Gastrocnemius medialis (tissue), 4 donors: ENCODE measurements at regions not wholly inside any gene's neighbourhood (a gene's known extent, or its start where the extent isn't known, plus 50 kb on each side); places are given as distances from the start of the nearest gene placed in this dataset.

Experiments
- ATAC-seq, 2 donors: fragments of 150-250 bp; one replicate each; pipeline ENCODE4 v1.9.1; 2016
- DNase-seq, 2 donors: peaks; one replicate each; pipeline ENCODE4 v3.0.0-alpha.2; 2019
- H3K27ac ChIP-seq, 4 donors: fragments of 200-600 bp; sonication (generic); 1 replicate in 1 of 4; 2 replicates in 3 of 4; pipeline ENCODE4 v1.5.1; 2016 to 2018; ENCODE audit warnings: mild to moderate bottlenecking in 2 of 4, moderate library complexity in 1 of 4
- H3K27me3 ChIP-seq, 3 donors: fragments of 200-600 bp; sonication (generic) in 2 of 3; 1 replicate in 1 of 3; 2 replicates in 2 of 3; pipeline versions ENCODE4 v1.5.1 to v1.6.0; 2016 to 2019; ENCODE audit warnings: mild to moderate bottlenecking in 1 of 3, moderate library complexity in 1 of 3
- H3K36me3 ChIP-seq, 2 donors: fragments of 200-600 bp; sonication (generic) in 1 of 2; one replicate each; pipeline ENCODE4 v1.5.1; 2017 to 2018
- H3K4me1 ChIP-seq, 2 donors: fragments of 200-600 bp; sonication (generic) in 1 of 2; one replicate each; pipeline ENCODE4 v1.5.1; 2016 to 2017; ENCODE audit warnings: mild to moderate bottlenecking in 2 of 2
- H3K4me3 ChIP-seq, 4 donors: fragments of 200-600 bp; sonication (generic) in 3 of 4; 1 replicate in 1 of 4; 2 replicates in 3 of 4; pipeline ENCODE4 v1.5.1; 2016 to 2019; ENCODE audit warnings: mild to moderate bottlenecking in 2 of 4
- H3K9me3 ChIP-seq, 3 donors: fragments of 200-600 bp; sonication (generic) in 2 of 3; 1 replicate in 1 of 3; 2 replicates in 2 of 3; pipeline ENCODE4 v1.5.1; 2016 to 2019
- POLR2A ChIP-seq, 2 donors: fragments of 450-650 bp; IDR thresholded peaks; one replicate each; pipeline ENCODE4 v1.6.1; 2017; ENCODE audit warnings: antibody characterized with exemption in 2 of 2, mild to moderate bottlenecking in 2 of 2, moderate library complexity in 2 of 2
- in situ Hi-C, 4 donors: fragments of 200-750 bp; cut with MboI; loops; one replicate each; pipeline versions ENCODE4 v1.15.0 to v1.8.0; 2017; ENCODE audit warnings: low sequenced_read_pairs in 4 of 4
- intact Hi-C: fragments of 100-400 bp; cut with DNase I; formaldehyde crosslinking; loops from one replicate; pipeline ENCODE4 v1.15.1; 2023; ENCODE audit warnings: low total_unique reads
- TF ChIP-seq, protein P1 (sequence below), 5 experiments: fragments of 450-650 bp in 3 of 5; fragments of 200-600 bp in 2 of 5; sonication (generic) in 2 of 5; IDR thresholded peaks in 4 of 5; conservative IDR thresholded peaks in 1 of 5; 1 replicate in 4 of 5; 2 replicates in 1 of 5; pipeline ENCODE4 v1.5.1; 2016 to 2019; ENCODE audit warnings: antibody characterized with exemption in 5 of 5, mild to moderate bottlenecking in 3 of 5, moderate library complexity in 3 of 5

DNA sequence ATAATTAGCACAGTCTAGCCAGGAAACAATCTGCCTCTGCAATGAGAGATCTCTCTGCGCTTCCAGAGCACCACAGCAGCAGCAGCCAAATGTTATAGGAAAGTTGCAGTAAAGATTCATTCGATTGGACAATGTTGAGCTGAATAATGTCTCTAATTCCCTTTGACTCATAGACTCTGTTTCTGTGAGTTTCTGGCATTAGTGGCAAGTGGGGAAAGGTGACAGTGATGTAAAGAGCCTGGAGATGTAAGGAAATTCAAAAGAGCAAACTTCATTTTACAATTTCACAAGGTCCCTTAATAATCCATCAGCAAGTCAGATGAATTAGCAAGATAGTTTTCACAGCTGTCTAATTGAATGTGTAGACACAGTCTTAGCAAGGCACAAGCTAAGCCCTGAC, 184.4 kb downstream of the VEGFC start:
- H3K36me3 ChIP-seq = no peaks in the 10 kb centered on the region
- no peaks in the 10 kb centered on the region for H3K9me3 ChIP-seq
- H3K27ac ChIP-seq = no peak overlapping the region
- intact Hi-C loops (no loop called here), in situ Hi-C loops (no loop called here)
- TF ChIP-seq, protein P1, sequence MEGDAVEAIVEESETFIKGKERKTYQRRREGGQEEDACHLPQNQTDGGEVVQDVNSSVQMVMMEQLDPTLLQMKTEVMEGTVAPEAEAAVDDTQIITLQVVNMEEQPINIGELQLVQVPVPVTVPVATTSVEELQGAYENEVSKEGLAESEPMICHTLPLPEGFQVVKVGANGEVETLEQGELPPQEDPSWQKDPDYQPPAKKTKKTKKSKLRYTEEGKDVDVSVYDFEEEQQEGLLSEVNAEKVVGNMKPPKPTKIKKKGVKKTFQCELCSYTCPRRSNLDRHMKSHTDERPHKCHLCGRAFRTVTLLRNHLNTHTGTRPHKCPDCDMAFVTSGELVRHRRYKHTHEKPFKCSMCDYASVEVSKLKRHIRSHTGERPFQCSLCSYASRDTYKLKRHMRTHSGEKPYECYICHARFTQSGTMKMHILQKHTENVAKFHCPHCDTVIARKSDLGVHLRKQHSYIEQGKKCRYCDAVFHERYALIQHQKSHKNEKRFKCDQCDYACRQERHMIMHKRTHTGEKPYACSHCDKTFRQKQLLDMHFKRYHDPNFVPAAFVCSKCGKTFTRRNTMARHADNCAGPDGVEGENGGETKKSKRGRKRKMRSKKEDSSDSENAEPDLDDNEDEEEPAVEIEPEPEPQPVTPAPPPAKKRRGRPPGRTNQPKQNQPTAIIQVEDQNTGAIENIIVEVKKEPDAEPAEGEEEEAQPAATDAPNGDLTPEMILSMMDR (IDR thresholded peaks at IDR 0.05 in 4 of 5, conservative IDR thresholded peaks at IDR 0.05 in 1 of 5) = no peak
- no peak for TF ChIP-seq POLR2A (IDR thresholded peaks at IDR 0.05)
- no peak for ATAC-seq
- no peak for DNase-seq
- H3K27me3 ChIP-seq = no peaks in the 10 kb centered on the region
- H3K4me1 ChIP-seq = no peaks in the 10 kb centered on the region
- no peak overlapping the region for H3K4me3 ChIP-seq

DNA sequence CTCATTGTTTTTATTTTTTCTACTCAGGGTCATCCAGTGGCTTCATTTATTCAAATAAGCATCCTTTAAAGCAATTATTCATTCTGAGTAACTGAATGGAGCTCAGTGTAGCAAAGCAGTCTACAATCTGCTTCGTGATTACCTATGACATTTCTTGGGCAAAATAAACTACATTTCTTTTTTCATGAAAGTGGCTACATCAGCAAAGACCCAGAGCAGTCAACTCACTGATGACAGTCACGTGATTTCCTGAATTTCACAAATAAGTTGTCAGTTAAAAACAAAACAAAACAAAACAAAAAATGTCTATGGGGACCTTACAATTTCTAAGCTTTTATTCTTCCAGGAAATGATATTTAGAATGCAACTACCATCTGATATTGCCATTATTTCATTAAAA, 182.1 kb downstream of the VEGFC start:
- H3K4me1 ChIP-seq = no peaks in the 10 kb centered on the region

DNA sequence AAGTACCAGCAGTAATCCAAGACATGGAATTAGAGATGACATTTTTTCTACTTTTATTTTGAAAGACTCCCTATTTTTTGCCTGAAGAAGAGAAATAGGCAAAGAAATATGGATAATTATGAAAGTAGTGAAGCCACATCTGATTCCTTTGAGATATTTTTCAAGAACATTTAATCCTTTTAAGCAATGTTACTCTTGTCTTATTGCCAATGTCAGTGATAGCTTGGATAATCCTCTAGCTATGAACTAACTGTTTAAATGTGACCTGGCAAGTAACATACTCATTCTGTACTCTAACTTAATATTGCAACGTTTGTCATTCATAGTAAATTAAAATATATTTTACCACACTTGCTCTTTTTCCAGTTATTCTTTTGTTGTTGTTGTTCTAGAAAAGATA, 181.3 kb downstream of the VEGFC start:
- DNase-seq = no peak
- Histone ChIP-seq H3K9me3 (no peaks in the 10 kb centered on the region), H3K36me3 (no peaks in the 10 kb centered on the region), H3K4me1 (no peaks in the 10 kb centered on the region), H3K4me3 (no peak overlapping the region), H3K27me3 (no peaks in the 10 kb centered on the region), H3K27ac (no peak overlapping the region)
- TF ChIP-seq, protein P1 (IDR thresholded peaks at IDR 0.05 in 4 of 5, conservative IDR thresholded peaks at IDR 0.05 in 1 of 5) = no peak
- TF ChIP-seq POLR2A (IDR thresholded peaks at IDR 0.05) = no peak
- in situ Hi-C loops (no loop called here), intact Hi-C loops (no loop called here)
- ATAC-seq = no peak

More for the DNA sequence above, 182.1 kb downstream of the VEGFC start:
- Histone ChIP-seq H3K4me3 (no peak overlapping the region), H3K27ac (no peak overlapping the region), H3K9me3 (no peaks in the 10 kb centered on the region), H3K36me3 (no peaks in the 10 kb centered on the region), H3K27me3 (no peaks in the 10 kb centered on the region)
- in situ Hi-C loops (no loop called here), intact Hi-C loops (no loop called here)
- DNase-seq (no peak), ATAC-seq (no peak)
- no peak for TF ChIP-seq POLR2A (IDR thresholded peaks at IDR 0.05)
- TF ChIP-seq, protein P1 (IDR thresholded peaks at IDR 0.05 in 4 of 5, conservative IDR thresholded peaks at IDR 0.05 in 1 of 5) = no peak

DNA sequence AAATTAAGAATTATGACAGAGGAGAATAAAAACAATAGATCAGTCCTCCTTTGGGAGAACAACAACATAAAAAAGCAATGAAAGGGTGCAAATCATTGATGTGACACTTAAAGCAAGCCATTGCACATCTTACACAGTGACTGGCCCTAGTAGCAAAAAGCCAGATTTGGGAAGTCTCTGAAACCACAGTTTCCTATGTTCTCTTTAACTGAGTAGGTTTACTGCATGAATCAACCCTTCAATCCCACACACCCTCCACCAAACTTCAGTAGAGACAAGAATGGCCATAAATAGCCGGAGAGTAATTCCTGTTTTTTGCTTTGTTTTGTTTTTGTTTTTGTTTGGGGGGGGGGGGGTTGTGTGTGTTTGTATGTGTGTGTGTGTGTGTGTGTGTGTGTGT, 180.8 kb downstream of the VEGFC start:
- H3K4me3 ChIP-seq = no peak overlapping the region

DNA sequence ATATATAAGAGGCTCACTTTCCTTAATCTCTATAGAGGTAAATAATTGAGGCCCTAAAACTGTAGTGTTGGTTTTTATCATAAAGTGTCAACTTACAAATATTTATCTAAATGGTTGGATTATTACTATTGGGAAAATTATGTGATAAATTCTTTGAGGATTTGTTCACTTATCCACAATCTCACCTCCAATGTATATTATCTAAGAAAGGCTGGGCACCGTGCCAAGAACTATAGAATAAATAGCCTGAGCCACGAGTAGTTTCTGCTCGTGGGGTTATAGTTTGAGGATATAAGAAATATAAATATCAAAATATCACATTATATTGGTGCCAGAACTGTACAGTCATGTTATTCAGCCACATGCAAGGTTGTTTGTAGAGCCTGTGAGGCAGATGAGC, 177.9 kb downstream of the VEGFC start:
- no peak for DNase-seq
- ATAC-seq = no peak
- TF ChIP-seq, protein P1 (IDR thresholded peaks at IDR 0.05 in 4 of 5, conservative IDR thresholded peaks at IDR 0.05 in 1 of 5) = no peak
- TF ChIP-seq POLR2A (IDR thresholded peaks at IDR 0.05) = no peak
- no peaks in the 10 kb centered on the region for H3K4me1 ChIP-seq
- no peak overlapping the region for H3K27ac ChIP-seq
- H3K27me3 ChIP-seq = no peaks in the 10 kb centered on the region
- in situ Hi-C loops (no loop called here), intact Hi-C loops (no loop called here)
- H3K4me3 ChIP-seq = no peak overlapping the region
- no peaks in the 10 kb centered on the region for H3K9me3 ChIP-seq
- H3K36me3 ChIP-seq = no peaks in the 10 kb centered on the region

More for the DNA sequence above, 180.8 kb downstream of the VEGFC start:
- intact Hi-C loops = no loop called here
- no peaks in the 10 kb centered on the region for H3K9me3 ChIP-seq
- no peaks in the 10 kb centered on the region for H3K36me3 ChIP-seq
- TF ChIP-seq, protein P1 (IDR thresholded peaks at IDR 0.05 in 4 of 5, conservative IDR thresholded peaks at IDR 0.05 in 1 of 5) = no peak
- TF ChIP-seq POLR2A (IDR thresholded peaks at IDR 0.05) = no peak
- DNase-seq (no peak), ATAC-seq (no peak)
- no peaks in the 10 kb centered on the region for H3K27me3 ChIP-seq
- no peaks in the 10 kb centered on the region for H3K4me1 ChIP-seq
- in situ Hi-C loops = no loop called here
- H3K27ac ChIP-seq = no peak overlapping the region
